HL-60 (cell line): ENCODE measurements at regions not wholly inside any gene's neighbourhood (a gene's known extent, or its start where the extent isn't known, plus 50 kb on each side); places are given as distances from the start of the nearest gene placed in this dataset.

Experiments used
- DNase-seq, 2 experiments: peaks; one replicate each; pipeline ENCODE4 v3.0.0-alpha.2; 2010 to 2020; ENCODE audit warnings: low read depth in 1 of 2, low spot score in 1 of 2
- H3K27ac ChIP-seq: fragments of 250-450 bp; sonication (Bioruptor Pico); replicated peaks from 2 replicates; pipeline ENCODE4 v1.5.1; 2020; ENCODE audit warnings: mild to moderate bottlenecking, moderate library complexity
- H3K27me3 ChIP-seq: fragments of 250-450 bp; sonication (Bioruptor Pico); 2 replicates; pipeline ENCODE4 v1.5.1; 2021; ENCODE audit warnings: mild to moderate bottlenecking, moderate library complexity; ENCODE audit not compliant: insufficient read depth, poor library complexity, severe bottlenecking
- H3K4me3 ChIP-seq: replicated peaks from 2 replicates; pipeline ENCODE4 v1.5.1; 2011; ENCODE audit warnings: mild to moderate bottlenecking, control low read depth, low read length; ENCODE audit not compliant: insufficient read depth
- GABPA ChIP-seq: IDR thresholded peaks from 2 replicates; pipeline ENCODE4 v1.6.1; 2012; ENCODE audit warnings: low read depth
- POLR2AphosphoS5 ChIP-seq: IDR thresholded peaks from 2 replicates; pipeline ENCODE4 v1.6.1; 2012; ENCODE audit warnings: low read depth
- SPI1 ChIP-seq: IDR thresholded peaks from 2 replicates; pipeline ENCODE4 v1.6.1; 2012; ENCODE audit warnings: low read depth, mild to moderate bottlenecking, borderline replicate concordance
- TF ChIP-seq, protein P1 (sequence below): IDR thresholded peaks from 2 replicates; pipeline ENCODE4 v1.6.1; 2012; ENCODE audit warnings: low read depth; ENCODE audit not compliant: insufficient replicate concordance
- TF ChIP-seq, protein P2 (sequence below): IDR thresholded peaks from one replicate; pipeline ENCODE4 v1.5.1; 2011; ENCODE audit warnings: low read length, control low read depth, inconsistent platforms; ENCODE audit not compliant: insufficient read depth

DNA sequence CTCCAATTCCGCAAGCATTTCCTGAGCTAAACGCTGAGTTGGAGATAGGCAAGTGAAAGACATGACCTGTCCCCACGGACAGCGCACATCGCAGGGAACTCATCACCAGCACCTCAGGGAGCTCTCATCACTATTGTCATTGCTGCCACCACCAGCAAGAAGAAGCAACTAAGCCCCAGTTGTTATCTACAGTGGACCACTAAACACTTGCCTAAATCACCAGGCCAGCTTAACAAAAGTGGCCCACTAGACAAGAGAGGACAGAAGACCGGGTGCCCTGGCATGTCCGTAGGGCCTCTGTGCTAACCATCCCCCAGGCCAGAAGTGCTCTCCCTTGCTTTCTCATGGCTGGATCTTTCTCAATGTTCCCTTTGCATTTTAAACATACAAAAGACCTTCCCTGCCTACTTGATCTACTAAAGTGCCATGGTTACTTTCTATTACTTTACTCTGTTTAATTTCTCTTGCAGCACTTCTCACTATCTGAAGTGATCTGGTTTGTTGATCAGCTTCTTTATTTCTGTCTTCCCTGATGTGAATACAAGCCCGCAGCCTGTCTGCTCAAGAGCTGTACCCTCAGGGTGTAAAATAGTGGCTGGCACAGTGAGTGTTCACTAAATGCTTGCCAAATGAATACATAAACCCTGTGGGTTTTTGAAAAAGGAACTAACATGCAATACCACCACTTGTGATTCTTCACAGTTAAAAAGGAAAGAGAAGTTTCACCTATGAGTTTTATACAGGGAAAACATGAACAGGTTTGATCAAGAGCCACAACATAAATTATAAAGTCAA, 60.9 kb upstream of the RFLNA start:
- DNase-seq = peak in 1 of 2 experiments; percentile 69
- Histone ChIP-seq H3K27me3 (no peaks in the 10 kb centered on the region), H3K27ac (peak overlapping the region; percentile 19), H3K4me3 (no peak overlapping the region)
- TF ChIP-seq GABPA (no peak), POLR2AphosphoS5 (no peak), SPI1 (no peak)
- TF ChIP-seq, protein P1, sequence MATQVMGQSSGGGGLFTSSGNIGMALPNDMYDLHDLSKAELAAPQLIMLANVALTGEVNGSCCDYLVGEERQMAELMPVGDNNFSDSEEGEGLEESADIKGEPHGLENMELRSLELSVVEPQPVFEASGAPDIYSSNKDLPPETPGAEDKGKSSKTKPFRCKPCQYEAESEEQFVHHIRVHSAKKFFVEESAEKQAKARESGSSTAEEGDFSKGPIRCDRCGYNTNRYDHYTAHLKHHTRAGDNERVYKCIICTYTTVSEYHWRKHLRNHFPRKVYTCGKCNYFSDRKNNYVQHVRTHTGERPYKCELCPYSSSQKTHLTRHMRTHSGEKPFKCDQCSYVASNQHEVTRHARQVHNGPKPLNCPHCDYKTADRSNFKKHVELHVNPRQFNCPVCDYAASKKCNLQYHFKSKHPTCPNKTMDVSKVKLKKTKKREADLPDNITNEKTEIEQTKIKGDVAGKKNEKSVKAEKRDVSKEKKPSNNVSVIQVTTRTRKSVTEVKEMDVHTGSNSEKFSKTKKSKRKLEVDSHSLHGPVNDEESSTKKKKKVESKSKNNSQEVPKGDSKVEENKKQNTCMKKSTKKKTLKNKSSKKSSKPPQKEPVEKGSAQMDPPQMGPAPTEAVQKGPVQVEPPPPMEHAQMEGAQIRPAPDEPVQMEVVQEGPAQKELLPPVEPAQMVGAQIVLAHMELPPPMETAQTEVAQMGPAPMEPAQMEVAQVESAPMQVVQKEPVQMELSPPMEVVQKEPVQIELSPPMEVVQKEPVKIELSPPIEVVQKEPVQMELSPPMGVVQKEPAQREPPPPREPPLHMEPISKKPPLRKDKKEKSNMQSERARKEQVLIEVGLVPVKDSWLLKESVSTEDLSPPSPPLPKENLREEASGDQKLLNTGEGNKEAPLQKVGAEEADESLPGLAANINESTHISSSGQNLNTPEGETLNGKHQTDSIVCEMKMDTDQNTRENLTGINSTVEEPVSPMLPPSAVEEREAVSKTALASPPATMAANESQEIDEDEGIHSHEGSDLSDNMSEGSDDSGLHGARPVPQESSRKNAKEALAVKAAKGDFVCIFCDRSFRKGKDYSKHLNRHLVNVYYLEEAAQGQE = no peak
- TF ChIP-seq, protein P2, sequence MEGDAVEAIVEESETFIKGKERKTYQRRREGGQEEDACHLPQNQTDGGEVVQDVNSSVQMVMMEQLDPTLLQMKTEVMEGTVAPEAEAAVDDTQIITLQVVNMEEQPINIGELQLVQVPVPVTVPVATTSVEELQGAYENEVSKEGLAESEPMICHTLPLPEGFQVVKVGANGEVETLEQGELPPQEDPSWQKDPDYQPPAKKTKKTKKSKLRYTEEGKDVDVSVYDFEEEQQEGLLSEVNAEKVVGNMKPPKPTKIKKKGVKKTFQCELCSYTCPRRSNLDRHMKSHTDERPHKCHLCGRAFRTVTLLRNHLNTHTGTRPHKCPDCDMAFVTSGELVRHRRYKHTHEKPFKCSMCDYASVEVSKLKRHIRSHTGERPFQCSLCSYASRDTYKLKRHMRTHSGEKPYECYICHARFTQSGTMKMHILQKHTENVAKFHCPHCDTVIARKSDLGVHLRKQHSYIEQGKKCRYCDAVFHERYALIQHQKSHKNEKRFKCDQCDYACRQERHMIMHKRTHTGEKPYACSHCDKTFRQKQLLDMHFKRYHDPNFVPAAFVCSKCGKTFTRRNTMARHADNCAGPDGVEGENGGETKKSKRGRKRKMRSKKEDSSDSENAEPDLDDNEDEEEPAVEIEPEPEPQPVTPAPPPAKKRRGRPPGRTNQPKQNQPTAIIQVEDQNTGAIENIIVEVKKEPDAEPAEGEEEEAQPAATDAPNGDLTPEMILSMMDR = no peak

DNA sequence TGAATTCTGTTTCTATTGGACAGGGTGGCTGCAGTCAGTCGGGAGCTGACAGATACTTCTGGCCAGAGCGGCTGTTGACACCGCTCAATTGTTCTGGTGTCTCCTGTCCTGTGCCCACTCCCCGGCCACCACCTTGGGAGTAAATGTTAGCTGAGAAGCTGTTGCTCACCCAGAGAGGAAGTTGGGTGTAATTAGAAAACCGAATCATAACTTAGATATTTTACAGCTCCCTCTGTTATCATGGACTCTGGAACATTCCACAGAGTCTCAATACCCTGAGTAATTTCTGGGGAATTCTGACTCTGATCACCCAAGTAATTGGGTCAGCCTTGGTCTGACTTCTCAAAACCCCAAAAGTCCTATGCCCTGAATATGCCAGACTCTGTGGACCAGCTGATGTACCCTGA, 58.3 kb upstream of the RFLNA start:
- H3K27ac ChIP-seq = no peak overlapping the region
- H3K27me3 ChIP-seq = no peaks in the 10 kb centered on the region
- DNase-seq = no peak
- no peak overlapping the region for H3K4me3 ChIP-seq
- TF ChIP-seq SPI1 (peak; percentile 11; the same call in 1 of the 2 replicates), GABPA (no peak), POLR2AphosphoS5 (no peak)
- TF ChIP-seq, protein P1 = no peak
- TF ChIP-seq, protein P2 = no peak

DNA sequence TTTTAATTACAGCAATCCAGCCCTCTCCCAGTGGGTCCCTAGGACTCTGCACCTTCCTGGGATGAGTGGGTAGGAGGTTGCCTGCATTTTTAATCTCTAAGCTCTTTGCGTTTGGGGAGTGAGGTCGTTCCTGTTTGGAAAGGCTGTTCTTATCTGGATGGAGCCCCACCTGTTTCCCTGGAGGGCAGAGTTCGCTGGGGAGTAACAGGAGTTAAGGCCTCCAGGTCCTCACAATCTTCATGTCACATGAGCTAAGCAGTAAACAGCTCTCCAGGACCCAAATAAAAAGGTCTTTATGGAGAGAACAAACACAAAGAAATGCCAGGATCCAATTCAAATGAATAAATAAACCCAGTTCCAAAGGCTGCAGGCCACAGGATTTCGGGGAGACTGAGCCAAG, 56.0 kb upstream of the RFLNA start:
- TF ChIP-seq GABPA (no peak), SPI1 (no peak), POLR2AphosphoS5 (no peak)
- TF ChIP-seq, protein P1 = no peak
- TF ChIP-seq, protein P2 = no peak
- no peaks in the 10 kb centered on the region for H3K27me3 ChIP-seq
- DNase-seq = no peak
- H3K27ac ChIP-seq = no peak overlapping the region
- H3K4me3 ChIP-seq = no peak overlapping the region
